HUES6 (cell line): ENCODE measurements at regions not wholly inside any gene's neighbourhood (a gene's known extent, or its start where the extent isn't known, plus 50 kb on each side); places are given as distances from the start of the nearest gene placed in this dataset.

Source experiments
- H3K27ac ChIP-seq: 2 replicates; pipeline ENCODE4 v1.7.0; 2013; ENCODE audit warnings: low read depth, mild to moderate bottlenecking, low read length, inconsistent platforms
- H3K27me3 ChIP-seq: 2 replicates; pipeline ENCODE4 v1.6.1; 2013; ENCODE audit warnings: low read length; ENCODE audit not compliant: control insufficient read depth, insufficient read depth
- H3K36me3 ChIP-seq: 2 replicates; pipeline ENCODE4 v1.6.1; 2013; ENCODE audit warnings: low read length; ENCODE audit not compliant: control insufficient read depth, insufficient read depth
- H3K4me1 ChIP-seq: 2 replicates; pipeline ENCODE4 v1.6.1; 2013; ENCODE audit warnings: low read length; ENCODE audit not compliant: control insufficient read depth, insufficient read depth
- H3K4me3 ChIP-seq: 2 replicates; pipeline ENCODE4 v1.5.1; 2013; ENCODE audit warnings: low read depth, low read length
- H3K9ac ChIP-seq: one replicate; pipeline ENCODE4 v1.6.1; 2013; ENCODE audit warnings: mild to moderate bottlenecking, low read length
- H3K9me3 ChIP-seq: 2 replicates; pipeline ENCODE4 v1.6.1; 2013; ENCODE audit warnings: low read depth, low read length; ENCODE audit not compliant: control insufficient read depth, insufficient read depth

DNA sequence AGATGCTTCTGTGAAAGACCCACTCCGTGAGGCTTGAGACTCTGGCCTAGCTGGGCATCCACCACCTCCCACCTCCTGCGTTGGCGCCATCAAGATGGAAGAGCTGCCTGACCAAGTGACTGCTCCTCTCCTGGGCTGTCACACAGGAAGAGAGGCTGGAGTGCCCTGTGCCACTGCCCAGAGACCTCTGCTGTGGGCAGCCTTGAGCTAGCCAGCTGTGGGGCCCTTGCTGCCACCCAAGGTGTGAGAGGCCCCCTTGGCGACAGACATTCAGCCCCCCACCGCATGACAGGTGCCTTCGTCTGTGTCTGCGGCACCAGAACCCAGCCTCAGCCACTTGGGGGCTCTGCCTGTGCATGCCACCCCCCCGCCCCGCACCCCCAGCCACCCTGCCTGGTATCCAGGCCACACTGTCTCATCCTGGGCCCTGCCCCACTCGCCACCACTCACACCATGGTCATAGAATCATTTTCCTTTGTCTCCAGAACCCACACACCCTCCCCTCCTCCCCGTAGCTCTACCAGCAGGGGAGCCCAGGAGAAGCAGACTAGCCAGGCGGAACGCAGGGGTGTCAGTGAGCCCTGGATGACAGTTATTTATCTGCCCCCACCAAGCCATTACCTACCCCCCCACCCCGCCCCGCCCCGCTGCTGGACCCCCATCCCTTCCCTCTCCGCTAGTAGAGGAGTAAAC lies 120.9 kb upstream of the LHX1 start:
- no peak overlapping the region for H3K27ac ChIP-seq
- no peak overlapping the region for H3K9ac ChIP-seq
- no peaks in the 10 kb centered on the region for H3K36me3 ChIP-seq
- no peak overlapping the region for H3K4me3 ChIP-seq
- H3K27me3 ChIP-seq, result peaks cover 42% of the 10 kb centered on the region
- peaks cover 26% of the 10 kb centered on the region for H3K4me1 ChIP-seq
- no peaks in the 10 kb centered on the region for H3K9me3 ChIP-seq

DNA sequence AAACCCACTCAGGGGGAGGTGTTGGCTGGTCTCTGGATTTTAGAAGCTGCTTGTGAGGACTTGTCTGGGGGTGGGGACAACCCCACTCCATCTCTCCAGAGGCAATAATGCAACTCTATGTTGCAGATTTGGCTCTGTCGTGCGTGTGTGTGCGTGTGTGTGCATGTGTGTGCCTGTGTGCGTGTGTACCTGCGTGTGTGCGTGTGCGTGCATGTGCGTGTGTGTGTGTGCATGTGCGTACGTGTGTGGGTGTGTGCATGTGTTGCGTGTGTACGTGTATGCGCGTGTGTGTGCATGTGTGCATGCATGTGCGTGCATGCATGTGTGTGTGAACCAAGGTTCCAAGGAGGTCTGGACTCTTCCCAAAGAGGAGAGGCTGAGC lies 120.4 kb upstream of the LHX1 start:
- Histone ChIP-seq H3K27me3 (peaks cover 36% of the 10 kb centered on the region), H3K4me1 (peaks cover 26% of the 10 kb centered on the region), H3K36me3 (no peaks in the 10 kb centered on the region), H3K27ac (no peak overlapping the region), H3K9me3 (no peaks in the 10 kb centered on the region), H3K9ac (no peak overlapping the region), H3K4me3 (no peak overlapping the region)

DNA sequence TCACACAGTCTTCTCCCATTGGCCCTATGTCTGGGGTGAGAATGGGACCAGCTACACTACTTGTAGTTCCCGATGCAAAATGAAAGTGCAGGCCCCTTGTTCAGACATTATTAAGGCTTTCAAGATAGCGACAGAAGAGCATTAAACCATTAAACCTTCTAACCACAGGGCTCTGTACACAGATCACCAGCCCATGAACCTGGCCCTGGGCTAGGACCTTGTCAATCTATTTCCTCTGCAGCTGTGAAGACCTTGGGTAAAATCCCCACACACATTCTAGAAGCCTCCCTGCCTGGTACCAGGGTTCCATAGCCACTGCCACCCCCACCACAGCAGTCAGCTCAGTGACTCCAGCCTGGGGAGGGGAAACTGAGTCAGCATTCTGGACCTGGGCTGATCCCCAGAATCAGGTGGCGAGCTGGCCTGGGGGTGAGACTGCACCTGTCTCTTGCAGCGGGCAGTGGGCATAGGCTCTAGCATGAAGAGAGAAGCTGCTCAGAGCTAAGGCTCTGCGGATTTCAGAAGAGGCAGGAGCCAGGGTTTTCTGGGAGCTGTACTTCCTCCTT lies 119.7 kb upstream of the LHX1 start:
- no peak overlapping the region for H3K9ac ChIP-seq
- H3K27ac ChIP-seq, result no peak overlapping the region
- H3K27me3 ChIP-seq, result peaks cover 30% of the 10 kb centered on the region
- no peaks in the 10 kb centered on the region for H3K9me3 ChIP-seq
- H3K36me3 ChIP-seq, result no peaks in the 10 kb centered on the region
- peaks cover 25% of the 10 kb centered on the region for H3K4me1 ChIP-seq
- no peak overlapping the region for H3K4me3 ChIP-seq

DNA sequence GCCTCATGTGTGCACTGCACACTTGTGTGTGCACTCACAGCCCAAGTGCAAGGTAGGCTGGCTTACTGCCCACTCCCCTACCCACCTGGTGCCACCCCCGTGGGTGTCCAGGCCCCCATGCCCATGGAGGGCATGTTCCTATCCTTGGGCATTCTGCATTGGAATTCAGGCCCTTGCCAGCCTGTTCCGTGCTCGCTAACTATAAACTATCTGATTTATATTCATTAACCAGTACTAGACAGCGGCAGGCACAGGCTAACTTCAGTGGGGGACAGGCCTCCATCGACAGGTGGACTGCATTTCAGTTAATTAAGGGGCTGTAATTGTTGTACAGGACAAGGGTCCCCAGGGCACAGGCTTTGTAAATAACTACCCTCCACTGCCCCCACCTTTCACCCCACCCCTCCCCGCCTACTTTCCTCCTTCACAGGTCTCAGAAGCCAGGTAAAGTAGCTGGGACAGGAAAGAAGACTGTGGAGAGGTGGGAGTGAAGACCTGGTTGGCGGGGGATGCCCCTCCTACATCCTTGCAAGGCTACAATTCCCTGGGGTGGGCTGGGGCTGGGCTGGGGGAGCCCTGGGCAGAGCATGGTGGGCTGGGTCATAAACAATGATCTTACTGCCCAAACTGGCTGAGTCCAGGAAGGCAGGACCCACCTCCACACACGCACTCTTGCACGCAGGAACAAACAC lies 119.0 kb upstream of the LHX1 start:
- Histone ChIP-seq H3K27me3 (peaks cover 23% of the 10 kb centered on the region), H3K4me3 (no peak overlapping the region), H3K36me3 (no peaks in the 10 kb centered on the region), H3K27ac (no peak overlapping the region), H3K9ac (no peak overlapping the region), H3K9me3 (no peaks in the 10 kb centered on the region), H3K4me1 (peaks cover 18% of the 10 kb centered on the region)

DNA sequence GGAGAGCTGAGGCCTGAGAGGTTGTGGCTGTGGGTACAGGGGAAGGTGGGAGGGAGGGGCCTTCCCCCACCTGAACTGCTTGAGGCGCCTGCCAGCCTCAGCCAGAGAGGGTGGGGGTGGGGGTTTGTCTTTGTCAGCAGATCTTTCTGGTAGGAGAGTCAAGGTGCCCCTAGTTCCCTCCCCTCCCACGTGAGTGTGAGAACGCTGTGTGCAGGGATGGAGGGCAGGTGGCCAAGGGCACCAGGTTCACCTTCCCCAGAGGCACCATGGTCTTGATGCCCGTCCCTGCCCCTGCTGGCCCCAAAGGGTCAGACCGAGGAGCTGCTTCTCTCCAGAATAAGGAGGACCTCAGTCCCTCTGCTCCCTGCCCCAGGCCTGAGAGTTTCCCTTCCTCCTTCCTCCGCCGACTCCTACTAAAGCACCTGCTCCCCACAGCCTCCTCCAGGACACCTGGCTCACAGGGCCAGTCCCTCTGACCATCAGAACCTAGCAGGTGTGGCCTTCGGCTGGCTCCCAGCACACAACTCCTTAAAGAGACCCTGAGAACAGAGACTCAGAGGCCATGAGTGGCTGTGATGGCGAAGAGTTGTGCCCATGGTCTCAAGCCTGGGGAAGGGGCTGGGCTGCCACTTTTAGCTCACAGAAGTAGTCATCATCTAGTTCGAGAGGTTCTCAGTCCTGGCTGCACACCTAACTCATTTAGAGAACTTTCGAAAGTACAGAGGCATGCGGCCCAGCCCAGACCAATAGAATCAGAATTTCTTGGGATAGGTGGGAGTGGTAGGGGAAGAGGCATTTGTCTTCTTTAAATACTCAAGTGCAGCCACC lies 113.2 kb upstream of the LHX1 start:
- Histone ChIP-seq H3K27me3 (no peaks in the 10 kb centered on the region), H3K4me3 (no peak overlapping the region), H3K9me3 (no peaks in the 10 kb centered on the region), H3K4me1 (peaks cover 25% of the 10 kb centered on the region), H3K27ac (no peak overlapping the region), H3K9ac (no peak overlapping the region), H3K36me3 (no peaks in the 10 kb centered on the region)

DNA sequence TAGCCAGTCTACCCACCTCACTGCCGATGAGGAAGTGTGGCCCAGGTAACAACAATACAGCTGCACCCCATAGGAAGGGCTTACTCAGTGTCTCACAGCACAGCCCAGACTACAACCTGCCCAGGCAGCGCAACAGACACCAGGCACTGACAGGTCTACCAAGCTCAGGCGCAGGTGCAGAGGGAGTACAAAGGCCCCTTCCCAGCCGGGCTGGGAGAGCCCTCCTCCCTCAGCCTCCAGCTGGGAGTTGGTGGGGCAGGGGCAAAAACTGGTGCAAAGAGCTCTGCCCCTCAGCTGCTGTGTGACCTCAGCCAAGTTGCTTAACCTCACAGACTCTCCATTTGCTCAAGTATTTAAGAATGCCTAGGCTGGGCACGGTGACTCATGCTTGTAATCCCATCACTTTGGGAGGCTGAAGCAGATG lies 112.6 kb upstream of the LHX1 start:
- no peak overlapping the region for H3K9ac ChIP-seq
- H3K36me3 ChIP-seq, result no peaks in the 10 kb centered on the region
- no peak overlapping the region for H3K27ac ChIP-seq
- no peaks in the 10 kb centered on the region for H3K27me3 ChIP-seq
- peaks cover 25% of the 10 kb centered on the region for H3K4me1 ChIP-seq
- H3K9me3 ChIP-seq, result no peaks in the 10 kb centered on the region
- H3K4me3 ChIP-seq, result no peak overlapping the region

DNA sequence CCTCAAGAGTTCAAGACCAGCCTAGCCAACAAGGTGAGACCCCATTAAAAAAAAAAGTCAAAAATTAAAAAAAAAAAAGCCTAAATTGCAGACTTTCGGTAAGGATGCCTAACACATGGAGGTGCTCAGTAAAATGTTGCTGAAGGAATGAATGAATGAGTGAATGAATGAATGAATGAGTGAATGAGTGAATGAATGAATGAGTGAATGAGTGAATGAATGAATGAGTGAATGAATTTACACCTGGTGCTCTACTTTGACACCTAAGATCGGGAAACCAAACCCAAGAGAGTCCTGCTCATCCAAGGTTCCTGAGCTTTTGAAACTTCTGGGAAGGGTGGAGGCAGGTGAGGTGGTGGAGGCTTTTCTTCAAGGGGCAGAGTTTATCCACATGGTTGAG lies 112.2 kb upstream of the LHX1 start:
- H3K9me3 ChIP-seq, result no peaks in the 10 kb centered on the region
- no peak overlapping the region for H3K27ac ChIP-seq
- no peaks in the 10 kb centered on the region for H3K36me3 ChIP-seq
- no peak overlapping the region for H3K4me3 ChIP-seq
- no peaks in the 10 kb centered on the region for H3K27me3 ChIP-seq
- H3K9ac ChIP-seq, result no peak overlapping the region
- peaks cover 25% of the 10 kb centered on the region for H3K4me1 ChIP-seq

DNA sequence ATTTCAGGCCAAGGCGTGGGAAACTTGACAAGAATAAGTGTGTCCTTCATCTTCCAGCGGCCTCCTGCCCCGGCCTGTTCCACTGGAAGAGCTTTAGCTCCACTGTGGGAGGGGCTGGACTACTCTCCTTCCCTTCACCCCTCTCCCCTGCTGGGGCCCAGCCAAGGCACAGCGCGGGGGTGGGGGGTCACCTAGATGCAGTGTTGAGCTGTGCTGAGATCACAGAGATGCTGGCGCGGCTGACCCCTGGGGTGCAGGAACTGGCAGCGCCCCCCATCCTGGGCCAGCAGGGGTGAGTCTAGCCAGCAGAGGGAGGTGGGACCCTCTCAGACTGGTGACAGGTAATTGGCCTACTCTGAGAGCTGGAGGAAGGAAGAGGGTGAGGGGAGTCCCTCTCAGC lies 111.8 kb upstream of the LHX1 start:
- Histone ChIP-seq H3K4me3 (no peak overlapping the region), H3K9ac (no peak overlapping the region), H3K27me3 (no peaks in the 10 kb centered on the region), H3K27ac (no peak overlapping the region), H3K9me3 (no peaks in the 10 kb centered on the region), H3K36me3 (no peaks in the 10 kb centered on the region), H3K4me1 (peaks cover 25% of the 10 kb centered on the region)

DNA sequence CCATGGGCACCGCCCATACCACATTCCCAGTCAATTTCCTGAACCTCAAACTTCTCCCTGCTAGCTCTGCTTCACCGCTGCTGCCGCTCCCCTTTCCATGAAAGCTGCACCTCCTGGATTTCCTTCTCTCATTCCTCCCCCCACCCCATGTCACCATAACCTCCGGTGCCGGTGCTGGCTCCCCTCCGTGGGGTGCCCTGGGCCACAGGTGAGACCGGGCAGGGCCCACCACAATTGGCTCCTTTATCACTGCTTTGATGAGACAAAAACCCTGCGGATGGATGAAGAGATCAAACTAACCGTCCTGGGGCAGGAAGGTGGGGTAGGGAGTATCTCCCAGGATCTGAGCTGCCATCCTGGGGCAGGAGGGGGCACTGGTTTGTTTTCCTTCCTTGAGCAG lies 111.3 kb upstream of the LHX1 start:
- peaks cover 25% of the 10 kb centered on the region for H3K4me1 ChIP-seq
- no peak overlapping the region for H3K4me3 ChIP-seq
- no peaks in the 10 kb centered on the region for H3K9me3 ChIP-seq
- no peaks in the 10 kb centered on the region for H3K36me3 ChIP-seq
- no peaks in the 10 kb centered on the region for H3K27me3 ChIP-seq
- no peak overlapping the region for H3K9ac ChIP-seq
- H3K27ac ChIP-seq, result no peak overlapping the region

DNA sequence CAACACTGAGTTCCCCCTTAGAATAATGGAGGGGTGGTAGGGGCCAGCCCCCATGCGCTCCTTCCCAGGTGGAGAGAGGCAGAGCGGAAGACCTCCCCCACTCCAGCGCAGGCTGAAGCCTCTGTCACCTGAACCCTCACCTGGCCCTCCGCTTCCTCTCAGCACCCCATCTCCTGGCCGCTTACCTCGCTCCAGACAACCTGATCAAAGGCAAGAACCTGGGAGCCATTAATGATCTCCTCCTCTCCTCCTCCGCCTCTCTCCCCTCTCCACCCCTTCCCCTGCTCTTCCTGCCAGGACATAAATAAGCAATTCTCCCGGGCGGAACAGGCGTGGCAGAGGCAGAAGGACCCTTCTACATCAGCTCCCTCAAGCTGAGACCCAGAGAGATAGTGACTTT lies 110.2 kb upstream of the LHX1 start:
- Histone ChIP-seq H3K36me3 (no peaks in the 10 kb centered on the region), H3K27ac (no peak overlapping the region), H3K4me3 (no peak overlapping the region)

DNA sequence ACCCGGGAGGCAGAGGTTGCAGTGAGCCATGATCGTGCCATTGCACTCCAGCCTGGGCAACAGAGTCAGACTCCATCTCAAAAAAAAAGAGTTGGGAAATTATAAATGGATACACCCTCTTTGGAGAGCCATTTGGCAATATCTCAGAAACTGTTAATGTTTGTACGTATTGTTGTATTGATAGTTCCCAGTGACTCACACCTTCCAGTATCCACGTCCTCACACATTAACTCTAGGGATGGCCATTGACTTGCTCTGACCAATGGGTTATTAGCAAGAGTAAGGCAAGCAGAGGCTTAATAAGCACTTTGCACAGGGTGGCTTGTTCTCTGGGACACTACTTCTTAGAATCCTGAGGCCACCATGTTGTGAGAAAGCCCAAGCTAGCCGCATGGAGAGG lies 107.6 kb upstream of the LHX1 start:
- Histone ChIP-seq H3K4me1 (peaks cover 22% of the 10 kb centered on the region), H3K9me3 (no peaks in the 10 kb centered on the region), H3K27me3 (no peaks in the 10 kb centered on the region), H3K4me3 (no peak overlapping the region), H3K27ac (no peak overlapping the region), H3K9ac (no peak overlapping the region), H3K36me3 (no peaks in the 10 kb centered on the region)

More for the DNA sequence above, 110.2 kb upstream of the LHX1 start:
- Histone ChIP-seq H3K9me3 (no peaks in the 10 kb centered on the region), H3K4me1 (peaks cover 25% of the 10 kb centered on the region), H3K27me3 (no peaks in the 10 kb centered on the region), H3K9ac (no peak overlapping the region)
